ENCODE measurements at regions not wholly inside any gene's neighbourhood (a gene's known extent, or its start where the extent isn't known, plus 50 kb on each side); places are given as distances from the start of the nearest gene placed in this dataset.

DNA sequence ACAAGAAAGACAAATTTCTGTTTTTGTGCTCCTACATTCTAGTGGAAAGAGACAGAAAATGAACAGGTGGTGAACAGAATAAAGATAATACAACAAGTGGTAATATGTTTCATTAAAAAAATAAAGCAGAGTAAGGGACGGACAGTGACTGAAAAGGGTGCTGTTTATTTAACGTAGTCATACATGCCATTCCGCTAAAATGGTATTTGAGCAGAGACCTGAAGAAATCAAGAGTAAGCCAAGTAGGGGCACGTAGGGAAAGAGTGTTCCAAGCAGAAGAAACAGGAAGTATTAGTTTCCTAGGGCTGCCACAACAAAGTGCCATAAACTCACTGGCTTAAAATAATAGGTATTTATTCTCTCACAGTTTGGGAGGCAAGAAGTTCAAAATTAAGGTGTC, 65.6 kb upstream of the KCTD3 start:
- no peak overlapping the region for H3K9ac ChIP-seq (ENCODE audit: control insufficient read depth, insufficient read depth, low read length)
- in situ Hi-C loops (cut with MboI) (loop anchor here (25.0 kb wide), 1 partner anchor 689 kb away; no protein-coding TSS in a partner anchor), intact Hi-C loops (cut with micrococcal nuclease; ENCODE audit: unreplicated experiment) (no loop called here)
- POLR2A ChIA-PET, result no interaction called here
- no peak overlapping the region for H3K4me3 ChIP-seq
- H2AFZ ChIP-seq (ENCODE audit: control insufficient read depth, low read depth, low read length), result no peak overlapping the region
- no peaks in the 10 kb centered on the region for H3K4me1 ChIP-seq (ENCODE audit: control insufficient read depth, insufficient read depth, low read length)
- no TSS peak for BruUV-seq (replicated peaks)
- no peaks in the 10 kb centered on the region for H3K9me3 ChIP-seq (replicated peaks; ENCODE audit: control insufficient read depth, insufficient read depth, low read length)
- H3K36me3 ChIP-seq (ENCODE audit: control insufficient read depth in 2 of 2, insufficient read depth in 2 of 2, low read length in 1 of 2), result no peaks in the 10 kb centered on the region
- no peak overlapping the region for H3K27ac ChIP-seq (ENCODE audit: control insufficient read depth, insufficient read depth)
- CTCF ChIA-PET, result interaction anchor here (0.6 kb wide), 2 partner anchors 22 to 99 kb away, joined by 3 read pairs; no protein-coding TSS in a partner anchor
- TF ChIP-seq, protein P1, sequence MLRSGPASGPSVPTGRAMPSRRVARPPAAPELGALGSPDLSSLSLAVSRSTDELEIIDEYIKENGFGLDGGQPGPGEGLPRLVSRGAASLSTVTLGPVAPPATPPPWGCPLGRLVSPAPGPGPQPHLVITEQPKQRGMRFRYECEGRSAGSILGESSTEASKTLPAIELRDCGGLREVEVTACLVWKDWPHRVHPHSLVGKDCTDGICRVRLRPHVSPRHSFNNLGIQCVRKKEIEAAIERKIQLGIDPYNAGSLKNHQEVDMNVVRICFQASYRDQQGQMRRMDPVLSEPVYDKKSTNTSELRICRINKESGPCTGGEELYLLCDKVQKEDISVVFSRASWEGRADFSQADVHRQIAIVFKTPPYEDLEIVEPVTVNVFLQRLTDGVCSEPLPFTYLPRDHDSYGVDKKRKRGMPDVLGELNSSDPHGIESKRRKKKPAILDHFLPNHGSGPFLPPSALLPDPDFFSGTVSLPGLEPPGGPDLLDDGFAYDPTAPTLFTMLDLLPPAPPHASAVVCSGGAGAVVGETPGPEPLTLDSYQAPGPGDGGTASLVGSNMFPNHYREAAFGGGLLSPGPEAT (IDR thresholded peaks at IDR 0.05; ENCODE audit: low read depth), result no peak
- TF ChIP-seq, protein P2, sequence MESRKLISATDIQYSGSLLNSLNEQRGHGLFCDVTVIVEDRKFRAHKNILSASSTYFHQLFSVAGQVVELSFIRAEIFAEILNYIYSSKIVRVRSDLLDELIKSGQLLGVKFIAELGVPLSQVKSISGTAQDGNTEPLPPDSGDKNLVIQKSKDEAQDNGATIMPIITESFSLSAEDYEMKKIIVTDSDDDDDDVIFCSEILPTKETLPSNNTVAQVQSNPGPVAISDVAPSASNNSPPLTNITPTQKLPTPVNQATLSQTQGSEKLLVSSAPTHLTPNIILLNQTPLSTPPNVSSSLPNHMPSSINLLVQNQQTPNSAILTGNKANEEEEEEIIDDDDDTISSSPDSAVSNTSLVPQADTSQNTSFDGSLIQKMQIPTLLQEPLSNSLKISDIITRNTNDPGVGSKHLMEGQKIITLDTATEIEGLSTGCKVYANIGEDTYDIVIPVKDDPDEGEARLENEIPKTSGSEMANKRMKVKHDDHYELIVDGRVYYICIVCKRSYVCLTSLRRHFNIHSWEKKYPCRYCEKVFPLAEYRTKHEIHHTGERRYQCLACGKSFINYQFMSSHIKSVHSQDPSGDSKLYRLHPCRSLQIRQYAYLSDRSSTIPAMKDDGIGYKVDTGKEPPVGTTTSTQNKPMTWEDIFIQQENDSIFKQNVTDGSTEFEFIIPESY (IDR thresholded peaks at IDR 0.05), result no peak
- TF ChIP-seq HDAC6 (IDR thresholded peaks at IDR 0.05; ENCODE audit: unreplicated experiment), result no peak
- no peak for TF ChIP-seq NRF1 (conservative IDR thresholded peaks at IDR 0.05; ENCODE audit: low read depth, low read length)
- no peak for TF ChIP-seq SIX5 (IDR thresholded peaks at IDR 0.05; ENCODE audit: low read depth, low read length, severe bottlenecking)
- no peak for TF ChIP-seq YBX1 (IDR thresholded peaks at IDR 0.05)
- TF ChIP-seq EP300 (IDR thresholded peaks at IDR 0.05; ENCODE audit: borderline replicate concordance in 1 of 2, control insufficient read depth in 1 of 2, low read depth in 2 of 2, low read length in 2 of 2), result no peak
- TF ChIP-seq, protein P3, sequence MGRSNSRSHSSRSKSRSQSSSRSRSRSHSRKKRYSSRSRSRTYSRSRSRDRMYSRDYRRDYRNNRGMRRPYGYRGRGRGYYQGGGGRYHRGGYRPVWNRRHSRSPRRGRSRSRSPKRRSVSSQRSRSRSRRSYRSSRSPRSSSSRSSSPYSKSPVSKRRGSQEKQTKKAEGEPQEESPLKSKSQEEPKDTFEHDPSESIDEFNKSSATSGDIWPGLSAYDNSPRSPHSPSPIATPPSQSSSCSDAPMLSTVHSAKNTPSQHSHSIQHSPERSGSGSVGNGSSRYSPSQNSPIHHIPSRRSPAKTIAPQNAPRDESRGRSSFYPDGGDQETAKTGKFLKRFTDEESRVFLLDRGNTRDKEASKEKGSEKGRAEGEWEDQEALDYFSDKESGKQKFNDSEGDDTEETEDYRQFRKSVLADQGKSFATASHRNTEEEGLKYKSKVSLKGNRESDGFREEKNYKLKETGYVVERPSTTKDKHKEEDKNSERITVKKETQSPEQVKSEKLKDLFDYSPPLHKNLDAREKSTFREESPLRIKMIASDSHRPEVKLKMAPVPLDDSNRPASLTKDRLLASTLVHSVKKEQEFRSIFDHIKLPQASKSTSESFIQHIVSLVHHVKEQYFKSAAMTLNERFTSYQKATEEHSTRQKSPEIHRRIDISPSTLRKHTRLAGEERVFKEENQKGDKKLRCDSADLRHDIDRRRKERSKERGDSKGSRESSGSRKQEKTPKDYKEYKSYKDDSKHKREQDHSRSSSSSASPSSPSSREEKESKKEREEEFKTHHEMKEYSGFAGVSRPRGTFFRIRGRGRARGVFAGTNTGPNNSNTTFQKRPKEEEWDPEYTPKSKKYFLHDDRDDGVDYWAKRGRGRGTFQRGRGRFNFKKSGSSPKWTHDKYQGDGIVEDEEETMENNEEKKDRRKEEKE (IDR thresholded peaks at IDR 0.05), result no peak
- no peak for TF ChIP-seq CREM (IDR thresholded peaks at IDR 0.05; ENCODE audit: low read depth)
- no peak for TF ChIP-seq JUND (IDR thresholded peaks at IDR 0.05; ENCODE audit: low read depth, low read length)
- no peak for TF ChIP-seq ASH2L (IDR thresholded peaks at IDR 0.05; ENCODE audit: borderline replicate concordance, low read depth)
- no peak for TF ChIP-seq FOXM1 (IDR thresholded peaks at IDR 0.05; ENCODE audit: low read depth, low read length)
- TF ChIP-seq MEF2B (IDR thresholded peaks at IDR 0.05; ENCODE audit: partially characterized antibody, poor library complexity, severe bottlenecking), result no peak
- no peak for TF ChIP-seq ETV6 (conservative IDR thresholded peaks at IDR 0.05 in 1 of 2, IDR thresholded peaks at IDR 0.05 in 1 of 2; ENCODE audit: borderline replicate concordance in 1 of 2, low read depth in 1 of 2)
- no peak for TF ChIP-seq ZNF384 (IDR thresholded peaks at IDR 0.05; ENCODE audit: borderline replicate concordance, low read depth, low read length)
- no peak for TF ChIP-seq BCL11A (IDR thresholded peaks at IDR 0.05; ENCODE audit: low read depth, low read length)
- RAD21 ChIA-PET (ENCODE audit: unreplicated experiment), result no interaction called here
- H4K20me1 ChIP-seq (ENCODE audit: control insufficient read depth, insufficient read depth), result no peaks in the 10 kb centered on the region
- DNase-seq (ENCODE audit: low read depth, low spot score) (no peak), FAIRE-seq (no peak), ATAC-seq (no peak)
- no peaks in the 10 kb centered on the region for H3K79me2 ChIP-seq (ENCODE audit: control insufficient read depth, insufficient read depth, low read length)
- SMC1A ChIA-PET (ENCODE audit: uncharacterized antibody, unreplicated experiment), result no interaction called here
- H3K27me3 ChIP-seq (replicated peaks in 1 of 2; ENCODE audit: control insufficient read depth in 2 of 2, insufficient read depth in 2 of 2, low read length in 1 of 2), result no peaks in the 10 kb centered on the region
- 45% methylated on average over 4 of the region's 4 CpGs for WGBS (ENCODE audit: insufficient coverage, insufficient replicate concordance, low lambda C conversion rate, missing lambda C conversion rate)
- H3K4me2 ChIP-seq (ENCODE audit: control insufficient read depth, insufficient read depth), result no peak overlapping the region
